ENCODE measurements at regions not wholly inside any gene's neighbourhood (a gene's known extent, or its start where the extent isn't known, plus 50 kb on each side); places are given as distances from the start of the nearest gene placed in this dataset.

GRCh38 chr20:22675341-22675740 is 91.0 kb upstream of the FOXA2 start:
- TF ChIP-seq KAT7 (CRISPR knock-in tag; IDR thresholded peaks at IDR 0.05; ENCODE audit: borderline replicate concordance) (no peak), BRF2 (IDR thresholded peaks at IDR 0.05; ENCODE audit: borderline replicate concordance, insufficient read depth, insufficient read length) (no peak), CTCF (IDR thresholded peaks at IDR 0.05 in 2 of 3, conservative IDR thresholded peaks at IDR 0.05 in 1 of 3; ENCODE audit: insufficient read depth in 2 of 3, low read depth in 1 of 3, low read length in 3 of 3) (no peak), ZBTB26 (CRISPR knock-in tag; IDR thresholded peaks at IDR 0.05) (no peak), LEF1 (IDR thresholded peaks at IDR 0.05) (no peak), ATF3 (IDR thresholded peaks at IDR 0.05) (no peak), ATF3 (CRISPR knock-in tag; conservative IDR thresholded peaks at IDR 0.05) (no peak), CHD1 (IDR thresholded peaks at IDR 0.05; ENCODE audit: low read length) (no peak)

All from K562 (cell line).